Amygdala (tissue), 56 donors: ENCODE measurements at regions not wholly inside any gene's neighbourhood (a gene's known extent, or its start where the extent isn't known, plus 50 kb on each side); places are given as distances from the start of the nearest gene placed in this dataset.
A peak's percentile ranks its signal among the peaks of the same experiment; 100 is the strongest.
"Not testable (repeated sequence)": the region's sequence is repeated elsewhere in the genome, so short reads cannot be mapped to it uniquely, and the experiment has no call there.

Source experiments
- DNase-seq, 56 donors: peaks; one replicate each; lab custom pipeline; 2025; lab: John Stamatoyannopoulos, UW

- DNase-seq, result no peak
Measured at GRCh38 chr5:38776149-38776896, 69.5 kb upstream of the OSMR start.

GRCh38 chr5:38777111-38777510 lies 68.7 kb upstream of the OSMR start:
- DNase-seq, result no peak

GRCh38 chr5:38780316-38780715 lies 65.5 kb upstream of the OSMR start:
- DNase-seq, result no peak

GRCh38 chr5:38780945-38781344 lies 64.9 kb upstream of the OSMR start:
- peak in 37 of 56 donors; percentile 3 to 77 (median 27) for DNase-seq

GRCh38 chr5:38782180-38782835 lies 63.5 kb upstream of the OSMR start:
- DNase-seq, result no peak

- DNase-seq, result no peak
Measured at GRCh38 chr5:38783011-38783561, 62.7 kb upstream of the OSMR start.

- DNase-seq, result no peak
Measured at GRCh38 chr5:38789134-38789533, 56.7 kb upstream of the OSMR start.

- DNase-seq, result no peak
Measured at GRCh38 chr5:38789777-38790176, 56.0 kb upstream of the OSMR start.

- DNase-seq, result no peak
Measured at GRCh38 chr5:38790268-38790667, 55.5 kb upstream of the OSMR start.

- DNase-seq, result no peak
Measured at GRCh38 chr5:38790891-38791290, 54.9 kb upstream of the OSMR start.

GRCh38 chr5:38793099-38793498 lies 52.7 kb upstream of the OSMR start:
- no peak for DNase-seq

- DNase-seq, result not testable (repeated sequence)
Measured at GRCh38 chr5:38794037-38794436, 51.8 kb upstream of the OSMR start.

GRCh38 chr5:38794986-38795385 lies 50.8 kb upstream of the OSMR start:
- no peak for DNase-seq

- DNase-seq, result peak in 15 of 56 donors; percentile 0 to 43 (median 9)
Measured at GRCh38 chr5:38795986-38796741, 49.6 kb upstream of the OSMR start.
